MM.1S (cell line): ENCODE measurements at regions not wholly inside any gene's neighbourhood (a gene's known extent, or its start where the extent isn't known, plus 50 kb on each side); places are given as distances from the start of the nearest gene placed in this dataset.
"Not testable (repeated sequence)": the region's sequence is repeated elsewhere in the genome, so short reads cannot be mapped to it uniquely, and the experiment has no call there.

Experiments used
- EZH2 ChIP-seq: fragments of 300-600 bp; sonication (generic); optimal IDR thresholded peaks from 2 replicates; pipeline ENCODE3; 2017; ENCODE audit warnings: low read depth, mild to moderate bottlenecking, antibody characterized with exemption, low read length, mixed read lengths
- EZH2phosphoT487 ChIP-seq: fragments of 300-600 bp; sonication (generic); IDR thresholded peaks from 2 replicates; pipeline ENCODE4 v1.6.1; 2018; ENCODE audit warnings: antibody characterized with exemption, low read length
- TF ChIP-seq, protein P1 (sequence below): fragments of 300-600 bp; sonication (generic); IDR thresholded peaks from 2 replicates; pipeline ENCODE4 v1.5.1; 2016; ENCODE audit warnings: antibody characterized with exemption, low read length, mixed read lengths

DNA sequence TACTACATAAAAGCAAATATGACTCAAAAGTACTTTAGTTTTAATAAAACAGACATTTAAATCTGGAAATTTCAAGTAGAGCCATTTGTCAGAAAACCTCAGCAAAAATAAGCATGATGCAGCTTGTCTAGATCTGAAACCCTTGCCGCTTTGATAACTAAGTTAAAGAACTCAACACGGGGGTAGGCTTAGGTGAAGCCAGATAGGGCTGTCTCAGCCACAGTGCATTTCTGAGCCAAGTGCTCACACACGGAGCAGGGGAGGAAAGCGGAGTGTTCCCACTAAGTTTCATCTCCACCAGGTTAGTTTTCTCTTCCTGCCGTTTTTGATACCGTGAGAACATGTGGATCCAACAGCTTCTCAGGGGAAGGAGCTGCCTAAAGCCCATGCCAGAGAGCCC, 303.5 kb downstream of the BCL2L11 start:
- TF ChIP-seq, protein P1, sequence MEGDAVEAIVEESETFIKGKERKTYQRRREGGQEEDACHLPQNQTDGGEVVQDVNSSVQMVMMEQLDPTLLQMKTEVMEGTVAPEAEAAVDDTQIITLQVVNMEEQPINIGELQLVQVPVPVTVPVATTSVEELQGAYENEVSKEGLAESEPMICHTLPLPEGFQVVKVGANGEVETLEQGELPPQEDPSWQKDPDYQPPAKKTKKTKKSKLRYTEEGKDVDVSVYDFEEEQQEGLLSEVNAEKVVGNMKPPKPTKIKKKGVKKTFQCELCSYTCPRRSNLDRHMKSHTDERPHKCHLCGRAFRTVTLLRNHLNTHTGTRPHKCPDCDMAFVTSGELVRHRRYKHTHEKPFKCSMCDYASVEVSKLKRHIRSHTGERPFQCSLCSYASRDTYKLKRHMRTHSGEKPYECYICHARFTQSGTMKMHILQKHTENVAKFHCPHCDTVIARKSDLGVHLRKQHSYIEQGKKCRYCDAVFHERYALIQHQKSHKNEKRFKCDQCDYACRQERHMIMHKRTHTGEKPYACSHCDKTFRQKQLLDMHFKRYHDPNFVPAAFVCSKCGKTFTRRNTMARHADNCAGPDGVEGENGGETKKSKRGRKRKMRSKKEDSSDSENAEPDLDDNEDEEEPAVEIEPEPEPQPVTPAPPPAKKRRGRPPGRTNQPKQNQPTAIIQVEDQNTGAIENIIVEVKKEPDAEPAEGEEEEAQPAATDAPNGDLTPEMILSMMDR = not testable (repeated sequence)
- not testable (repeated sequence) for TF ChIP-seq EZH2, EZH2phosphoT487
